ENCODE measurements at regions not wholly inside any gene's neighbourhood (a gene's known extent, or its start where the extent isn't known, plus 50 kb on each side); places are given as distances from the start of the nearest gene placed in this dataset.
"Not testable (repeated sequence)": the region's sequence is repeated elsewhere in the genome, so short reads cannot be mapped to it uniquely, and the experiment has no call there.

- Histone ChIP-seq H3K4me1 (ENCODE audit: insufficient read depth, low read length) (no peaks in the 10 kb centered on the region), H3K9me3 (ENCODE audit: control insufficient read depth, insufficient read depth, low read length) (no peaks in the 10 kb centered on the region), H3K36me3 (ENCODE audit: insufficient read depth, low read length) (no peaks in the 10 kb centered on the region), H3K9ac (ENCODE audit: low read depth, low read length) (no peak overlapping the region)
Measured at GRCh38 chrX:114272096-114272686, 311.7 kb upstream of the HTR2C start.

GRCh38 chrX:114270371-114270770, 313.5 kb upstream of the HTR2C start:
- H3K4me1 ChIP-seq (ENCODE audit: insufficient read depth, low read length); H3K36me3 ChIP-seq (ENCODE audit: insufficient read depth, low read length); H3K9me3 ChIP-seq (ENCODE audit: control insufficient read depth, insufficient read depth, low read length); H3K9ac ChIP-seq (ENCODE audit: low read depth, low read length): not testable (repeated sequence)

DNA sequence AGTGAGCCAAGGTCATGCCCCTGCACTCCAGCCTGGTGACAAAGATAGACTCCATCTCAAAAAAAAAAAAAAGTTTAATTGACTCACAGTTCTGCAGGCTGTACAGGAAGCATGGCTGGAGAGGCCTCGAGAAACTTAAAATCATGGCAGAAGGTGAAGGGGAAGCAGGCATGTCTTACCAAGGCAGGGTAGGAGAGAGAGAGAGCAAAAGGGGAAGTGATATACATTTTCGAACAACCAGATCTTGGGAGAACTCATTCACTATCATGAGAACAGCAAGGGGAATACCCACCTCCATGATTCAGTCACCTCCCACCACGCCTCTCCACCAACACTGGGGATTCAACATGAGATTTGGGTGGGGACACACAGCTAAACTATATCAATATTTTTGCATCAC, 315.2 kb upstream of the HTR2C start:
- Histone ChIP-seq H3K36me3 (ENCODE audit: insufficient read depth, low read length) (no peaks in the 10 kb centered on the region), H3K4me1 (ENCODE audit: insufficient read depth, low read length) (no peaks in the 10 kb centered on the region), H3K9me3 (ENCODE audit: control insufficient read depth, insufficient read depth, low read length) (no peaks in the 10 kb centered on the region), H3K9ac (ENCODE audit: low read depth, low read length) (no peak overlapping the region)

- H3K4me1 ChIP-seq (ENCODE audit: insufficient read depth, low read length), result no peaks in the 10 kb centered on the region
- H3K9ac ChIP-seq (ENCODE audit: low read depth, low read length), result no peak overlapping the region
- no peaks in the 10 kb centered on the region for H3K9me3 ChIP-seq (ENCODE audit: control insufficient read depth, insufficient read depth, low read length)
- no peaks in the 10 kb centered on the region for H3K36me3 ChIP-seq (ENCODE audit: insufficient read depth, low read length)
Measured at GRCh38 chrX:114267142-114267541, 316.7 kb upstream of the HTR2C start.

DNA sequence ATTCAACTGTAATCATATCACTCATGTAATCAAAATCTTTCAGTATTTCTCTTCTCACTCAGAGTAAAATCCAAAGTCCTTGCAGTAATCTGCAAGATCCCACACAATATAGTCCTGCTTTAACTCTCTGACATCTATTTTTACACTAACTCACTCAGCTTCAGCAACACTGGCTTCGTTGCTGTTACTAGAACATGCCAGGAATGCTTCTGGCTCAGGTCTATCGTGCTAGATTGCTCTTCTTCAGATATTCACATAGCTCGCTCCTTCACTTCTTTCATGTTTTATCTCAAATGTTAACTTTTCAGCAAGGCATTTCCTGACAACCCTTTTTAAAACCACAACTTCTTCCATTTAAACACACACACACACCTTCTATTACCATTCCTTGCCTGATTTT, 331.7 kb upstream of the HTR2C start:
- Histone ChIP-seq H3K9me3 (ENCODE audit: control insufficient read depth, insufficient read depth, low read length) (no peaks in the 10 kb centered on the region), H3K9ac (ENCODE audit: low read depth, low read length) (no peak overlapping the region), H3K36me3 (ENCODE audit: insufficient read depth, low read length) (no peaks in the 10 kb centered on the region), H3K4me1 (ENCODE audit: insufficient read depth, low read length) (no peaks in the 10 kb centered on the region)

DNA sequence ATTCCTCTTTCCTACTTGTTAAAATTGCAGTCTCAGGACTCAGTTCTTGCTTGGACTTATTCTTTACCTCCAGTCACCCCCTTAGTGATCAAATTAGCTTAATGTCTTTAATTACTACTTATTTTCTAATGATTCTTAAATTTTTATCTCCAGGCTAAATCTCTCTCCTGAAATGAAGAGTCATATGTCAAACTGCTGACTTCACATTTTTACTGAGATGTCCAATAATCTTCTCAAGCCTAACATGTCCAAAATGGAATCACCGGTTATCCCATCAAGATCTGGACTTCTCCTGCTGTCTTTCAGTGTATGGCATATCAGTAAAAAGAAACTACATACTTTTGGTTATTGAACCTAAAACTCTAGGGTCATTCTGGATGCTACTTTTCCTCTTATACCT, 332.3 kb upstream of the HTR2C start:
- no peaks in the 10 kb centered on the region for H3K9me3 ChIP-seq (ENCODE audit: control insufficient read depth, insufficient read depth, low read length)
- H3K9ac ChIP-seq (ENCODE audit: low read depth, low read length), result no peak overlapping the region
- H3K36me3 ChIP-seq (ENCODE audit: insufficient read depth, low read length), result no peaks in the 10 kb centered on the region
- no peaks in the 10 kb centered on the region for H3K4me1 ChIP-seq (ENCODE audit: insufficient read depth, low read length)

DNA sequence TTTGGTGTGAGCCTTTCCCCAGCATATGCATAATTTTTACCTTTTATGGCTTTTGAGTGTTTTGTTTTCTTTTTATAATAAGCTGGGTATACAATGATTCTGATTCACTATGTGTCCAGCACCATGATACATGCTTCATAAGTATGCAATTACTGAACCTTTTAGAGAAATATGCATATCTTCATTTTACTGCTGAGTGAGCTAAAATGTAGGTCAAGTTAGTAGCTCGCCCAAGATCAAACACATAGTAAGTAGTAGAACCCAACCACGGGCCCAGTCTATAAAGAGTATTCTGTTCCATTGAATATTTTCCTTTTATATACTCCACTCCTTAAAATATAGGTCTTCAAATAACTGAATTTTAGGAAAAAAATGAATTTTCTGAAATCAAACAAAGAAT, 362.4 kb upstream of the HTR2C start:
- Histone ChIP-seq H3K4me1 (ENCODE audit: insufficient read depth, low read length) (no peaks in the 10 kb centered on the region), H3K36me3 (ENCODE audit: insufficient read depth, low read length) (no peaks in the 10 kb centered on the region), H3K9ac (ENCODE audit: low read depth, low read length) (no peak overlapping the region), H3K9me3 (ENCODE audit: control insufficient read depth, insufficient read depth, low read length) (no peaks in the 10 kb centered on the region)

- Histone ChIP-seq H3K36me3 (ENCODE audit: insufficient read depth, low read length) (no peaks in the 10 kb centered on the region), H3K9ac (ENCODE audit: low read depth, low read length) (no peak overlapping the region), H3K4me1 (ENCODE audit: insufficient read depth, low read length) (no peaks in the 10 kb centered on the region), H3K9me3 (ENCODE audit: control insufficient read depth, insufficient read depth, low read length) (no peaks in the 10 kb centered on the region)
Measured at GRCh38 chrX:114210879-114211278, 373.0 kb upstream of the HTR2C start.

DNA sequence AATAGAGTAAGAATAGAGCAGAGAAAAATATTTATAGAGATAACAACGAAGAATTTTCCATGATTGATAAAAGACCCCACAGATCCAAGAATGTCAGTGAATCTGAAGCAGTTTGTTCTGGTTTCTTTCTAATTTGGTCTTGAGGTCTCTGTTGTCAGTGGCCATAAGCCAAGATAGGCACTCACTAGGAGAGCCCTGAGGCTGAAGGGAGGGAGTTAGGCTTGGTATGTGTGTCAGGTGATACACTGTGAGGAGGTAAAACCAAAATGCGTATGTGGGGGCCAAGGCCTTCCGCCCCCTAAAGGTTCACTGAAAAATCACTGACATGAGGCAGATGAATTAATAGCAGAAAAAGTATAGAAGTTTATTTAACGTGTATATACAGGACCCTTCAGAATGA, 382.3 kb upstream of the HTR2C start:
- Histone ChIP-seq H3K4me1 (ENCODE audit: insufficient read depth, low read length) (peaks cover 6% of the 10 kb centered on the region), H3K9ac (ENCODE audit: low read depth, low read length) (no peak overlapping the region), H3K36me3 (ENCODE audit: insufficient read depth, low read length) (no peaks in the 10 kb centered on the region), H3K9me3 (ENCODE audit: control insufficient read depth, insufficient read depth, low read length) (no peaks in the 10 kb centered on the region)

GRCh38 chrX:114181195-114181594, 402.7 kb upstream of the HTR2C start:
- H3K4me1 ChIP-seq (ENCODE audit: insufficient read depth, low read length), result peaks cover 24% of the 10 kb centered on the region
- H3K9ac ChIP-seq (ENCODE audit: low read depth, low read length), result no peak overlapping the region
- no peaks in the 10 kb centered on the region for H3K36me3 ChIP-seq (ENCODE audit: insufficient read depth, low read length)
- peaks cover under 1% of the 10 kb centered on the region; the same call in 1 of the 2 replicates for H3K9me3 ChIP-seq (ENCODE audit: control insufficient read depth, insufficient read depth, low read length)

- H3K36me3 ChIP-seq (ENCODE audit: insufficient read depth, low read length), result no peaks in the 10 kb centered on the region
- no peak overlapping the region for H3K9ac ChIP-seq (ENCODE audit: low read depth, low read length)
- H3K4me1 ChIP-seq (ENCODE audit: insufficient read depth, low read length), result peaks cover 24% of the 10 kb centered on the region
- no peaks in the 10 kb centered on the region for H3K9me3 ChIP-seq (ENCODE audit: control insufficient read depth, insufficient read depth, low read length)
Measured at GRCh38 chrX:114178126-114178525, 405.8 kb upstream of the HTR2C start.

DNA sequence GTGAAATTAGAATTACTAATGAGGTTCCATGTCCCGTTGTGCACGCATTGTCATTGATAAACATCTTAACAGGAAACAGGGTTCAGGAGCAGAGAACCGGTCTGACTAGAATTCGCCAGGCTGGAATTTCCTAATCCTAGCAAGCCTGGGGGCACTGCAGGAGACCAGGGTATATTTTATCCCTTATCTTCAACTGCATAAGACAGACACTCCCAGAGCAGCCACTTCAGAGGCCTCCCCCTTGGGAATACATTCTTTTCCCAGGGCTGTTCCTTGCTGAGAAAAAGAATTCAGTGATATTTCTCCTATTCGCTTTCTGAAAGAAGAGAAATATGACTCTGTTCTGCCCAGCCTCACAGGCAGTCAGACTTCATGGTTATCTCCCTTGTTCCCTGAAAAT, 416.6 kb upstream of the HTR2C start:
- not testable (repeated sequence) for H3K9ac ChIP-seq (ENCODE audit: low read depth, low read length); H3K9me3 ChIP-seq (ENCODE audit: control insufficient read depth, insufficient read depth, low read length); H3K4me1 ChIP-seq (ENCODE audit: insufficient read depth, low read length); H3K36me3 ChIP-seq (ENCODE audit: insufficient read depth, low read length)

DNA sequence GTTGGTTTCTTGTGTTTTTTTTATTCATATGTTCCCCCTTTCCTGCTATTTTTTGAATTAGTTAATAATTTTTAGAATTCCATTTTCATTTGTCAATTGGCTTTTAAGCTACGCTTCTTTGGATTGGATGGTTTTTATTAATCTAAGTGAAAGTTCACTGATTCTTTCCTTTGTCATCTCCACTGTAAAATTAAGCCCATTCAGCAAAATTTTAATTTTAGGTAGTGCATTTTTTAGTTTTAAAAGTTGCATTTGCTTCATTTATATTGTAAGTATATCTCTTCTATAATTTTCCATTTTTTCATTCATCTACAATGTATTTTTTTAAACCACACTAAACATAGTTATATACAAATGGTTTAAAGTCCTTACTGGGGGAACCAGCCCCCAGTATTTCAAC, 417.3 kb upstream of the HTR2C start:
- Histone ChIP-seq H3K9ac (ENCODE audit: low read depth, low read length) (no peak overlapping the region), H3K36me3 (ENCODE audit: insufficient read depth, low read length) (no peaks in the 10 kb centered on the region), H3K9me3 (ENCODE audit: control insufficient read depth, insufficient read depth, low read length) (peaks cover 4% of the 10 kb centered on the region; the same call in 1 of the 2 replicates), H3K4me1 (ENCODE audit: insufficient read depth, low read length) (no peaks in the 10 kb centered on the region)

DNA sequence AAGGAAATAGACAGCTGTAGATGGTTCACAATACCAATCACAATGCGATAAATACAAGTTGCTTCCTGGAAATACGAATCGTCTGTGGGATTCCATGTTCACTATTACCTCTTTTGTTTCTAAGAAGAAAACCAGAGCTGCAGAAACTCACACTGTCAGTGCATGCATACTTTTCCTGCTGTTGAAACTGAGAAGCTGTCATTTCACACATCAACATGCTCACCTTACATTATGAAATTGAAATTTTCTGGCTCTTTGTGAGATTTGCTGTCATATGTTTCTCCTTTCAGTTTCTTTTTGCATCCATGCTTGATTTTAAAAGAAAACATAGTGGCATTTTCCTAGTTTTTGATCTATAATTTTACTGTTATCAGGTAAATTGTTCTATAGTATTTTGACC, 418.3 kb upstream of the HTR2C start:
- Histone ChIP-seq H3K36me3 (ENCODE audit: insufficient read depth, low read length) (no peaks in the 10 kb centered on the region), H3K4me1 (ENCODE audit: insufficient read depth, low read length) (no peaks in the 10 kb centered on the region), H3K9ac (ENCODE audit: low read depth, low read length) (no peak overlapping the region), H3K9me3 (ENCODE audit: control insufficient read depth, insufficient read depth, low read length) (peaks cover 4% of the 10 kb centered on the region; the same call in 1 of the 2 replicates)

GRCh38 chrX:114162068-114162735, 421.7 kb upstream of the HTR2C start:
- H3K9me3 ChIP-seq (ENCODE audit: control insufficient read depth, insufficient read depth, low read length), result 0 out of 2 replicates have a peak, but pooled peaks cover 4% of the 10 kb centered on the region
- no peaks in the 10 kb centered on the region for H3K4me1 ChIP-seq (ENCODE audit: insufficient read depth, low read length)
- no peaks in the 10 kb centered on the region for H3K36me3 ChIP-seq (ENCODE audit: insufficient read depth, low read length)
- H3K9ac ChIP-seq (ENCODE audit: low read depth, low read length), result no peak overlapping the region

All from ES-I3 (cell line).